HEK293 (cell line): ENCODE measurements at regions not wholly inside any gene's neighbourhood (a gene's known extent, or its start where the extent isn't known, plus 50 kb on each side); places are given as distances from the start of the nearest gene placed in this dataset.

Source experiments
- OVOL3 ChIP-seq: fragments of 450-650 bp; formaldehyde crosslinking; IDR thresholded peaks from 2 replicates; pipeline ENCODE4 v1.5.1; 2016; ENCODE audit warnings: missing biosample characterization, missing genetic modification characterization
- ZBTB48 ChIP-seq: fragments of 450-650 bp; formaldehyde crosslinking; IDR thresholded peaks from 2 replicates; pipeline ENCODE4 v1.5.1; 2016; ENCODE audit warnings: missing biosample characterization, missing genetic modification characterization
- ZNF10 ChIP-seq: fragments of 450-650 bp; formaldehyde crosslinking; IDR thresholded peaks from 2 replicates; pipeline ENCODE4 v1.5.1; 2017; ENCODE audit warnings: missing biosample characterization, missing genetic modification characterization
- ZNF324 ChIP-seq: fragments of 450-650 bp; formaldehyde crosslinking; IDR thresholded peaks from 2 replicates; pipeline ENCODE4 v1.5.1; 2016; ENCODE audit warnings: missing biosample characterization, missing genetic modification characterization
- ZNF558 ChIP-seq: fragments of 450-650 bp; formaldehyde crosslinking; IDR thresholded peaks from 2 replicates; pipeline ENCODE4 v1.5.1; 2016; ENCODE audit warnings: missing biosample characterization, missing genetic modification characterization
- TF ChIP-seq, protein P1 (sequence below): fragments of 450-650 bp; formaldehyde crosslinking; IDR thresholded peaks from 2 replicates; pipeline ENCODE4 v1.5.1; 2016; ENCODE audit warnings: missing biosample characterization, missing genetic modification characterization
- TF ChIP-seq, protein P2 (sequence below): fragments of 450-650 bp; formaldehyde crosslinking; IDR thresholded peaks from 2 replicates; pipeline ENCODE4; 2016; ENCODE audit warnings: missing biosample characterization, missing genetic modification characterization
- TF ChIP-seq, protein P3 (sequence below): fragments of 450-650 bp; formaldehyde crosslinking; IDR thresholded peaks from 2 replicates; pipeline ENCODE4 v1.5.1; 2016; ENCODE audit warnings: missing biosample characterization, missing genetic modification characterization
- TF ChIP-seq, protein P4 (sequence below): fragments of 450-650 bp; formaldehyde crosslinking; IDR thresholded peaks from 2 replicates; pipeline ENCODE4 v1.5.1; 2017; ENCODE audit warnings: missing biosample characterization, mild to moderate bottlenecking, missing genetic modification characterization, moderate library complexity

DNA sequence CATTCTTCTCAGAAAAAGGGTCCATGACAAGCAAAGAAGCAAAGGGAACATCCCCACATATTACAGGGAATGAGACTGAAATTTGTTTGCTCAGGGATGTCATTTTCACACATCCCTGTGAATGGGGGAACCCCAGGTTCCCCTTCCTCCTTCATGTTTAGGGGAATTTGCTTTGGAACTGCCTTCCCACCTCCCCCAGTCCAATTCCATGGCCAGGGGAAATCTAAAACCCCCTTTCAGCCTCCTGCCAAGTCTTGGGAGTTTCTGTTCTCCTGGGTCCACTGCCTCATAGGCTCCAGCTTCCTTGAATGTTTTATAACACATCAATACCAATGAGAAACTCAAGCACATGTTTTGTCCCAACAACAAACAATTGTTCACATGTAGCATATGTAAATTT is 297.5 kb upstream of the CTNNB1 start:
- TF ChIP-seq, protein P1, sequence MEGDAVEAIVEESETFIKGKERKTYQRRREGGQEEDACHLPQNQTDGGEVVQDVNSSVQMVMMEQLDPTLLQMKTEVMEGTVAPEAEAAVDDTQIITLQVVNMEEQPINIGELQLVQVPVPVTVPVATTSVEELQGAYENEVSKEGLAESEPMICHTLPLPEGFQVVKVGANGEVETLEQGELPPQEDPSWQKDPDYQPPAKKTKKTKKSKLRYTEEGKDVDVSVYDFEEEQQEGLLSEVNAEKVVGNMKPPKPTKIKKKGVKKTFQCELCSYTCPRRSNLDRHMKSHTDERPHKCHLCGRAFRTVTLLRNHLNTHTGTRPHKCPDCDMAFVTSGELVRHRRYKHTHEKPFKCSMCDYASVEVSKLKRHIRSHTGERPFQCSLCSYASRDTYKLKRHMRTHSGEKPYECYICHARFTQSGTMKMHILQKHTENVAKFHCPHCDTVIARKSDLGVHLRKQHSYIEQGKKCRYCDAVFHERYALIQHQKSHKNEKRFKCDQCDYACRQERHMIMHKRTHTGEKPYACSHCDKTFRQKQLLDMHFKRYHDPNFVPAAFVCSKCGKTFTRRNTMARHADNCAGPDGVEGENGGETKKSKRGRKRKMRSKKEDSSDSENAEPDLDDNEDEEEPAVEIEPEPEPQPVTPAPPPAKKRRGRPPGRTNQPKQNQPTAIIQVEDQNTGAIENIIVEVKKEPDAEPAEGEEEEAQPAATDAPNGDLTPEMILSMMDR (tag by site-specific recombination): no peak
- TF ChIP-seq ZBTB48 (tag by site-specific recombination): no peak
- TF ChIP-seq ZNF10 (tag by site-specific recombination): no peak
- TF ChIP-seq, protein P2, sequence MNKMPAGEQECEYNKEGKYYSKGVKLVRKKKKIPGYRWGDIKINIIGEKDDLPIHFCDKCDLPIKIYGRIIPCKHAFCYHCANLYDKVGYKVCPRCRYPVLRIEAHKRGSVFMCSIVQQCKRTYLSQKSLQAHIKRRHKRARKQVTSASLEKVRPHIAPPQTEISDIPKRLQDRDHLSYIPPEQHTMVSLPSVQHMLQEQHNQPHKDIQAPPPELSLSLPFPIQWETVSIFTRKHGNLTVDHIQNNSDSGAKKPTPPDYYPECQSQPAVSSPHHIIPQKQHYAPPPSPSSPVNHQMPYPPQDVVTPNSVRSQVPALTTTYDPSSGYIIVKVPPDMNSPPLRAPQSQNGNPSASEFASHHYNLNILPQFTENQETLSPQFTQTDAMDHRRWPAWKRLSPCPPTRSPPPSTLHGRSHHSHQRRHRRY (tag by site-specific recombination): no peak
- no peak for TF ChIP-seq ZNF324 (tag by site-specific recombination)
- TF ChIP-seq, protein P3, sequence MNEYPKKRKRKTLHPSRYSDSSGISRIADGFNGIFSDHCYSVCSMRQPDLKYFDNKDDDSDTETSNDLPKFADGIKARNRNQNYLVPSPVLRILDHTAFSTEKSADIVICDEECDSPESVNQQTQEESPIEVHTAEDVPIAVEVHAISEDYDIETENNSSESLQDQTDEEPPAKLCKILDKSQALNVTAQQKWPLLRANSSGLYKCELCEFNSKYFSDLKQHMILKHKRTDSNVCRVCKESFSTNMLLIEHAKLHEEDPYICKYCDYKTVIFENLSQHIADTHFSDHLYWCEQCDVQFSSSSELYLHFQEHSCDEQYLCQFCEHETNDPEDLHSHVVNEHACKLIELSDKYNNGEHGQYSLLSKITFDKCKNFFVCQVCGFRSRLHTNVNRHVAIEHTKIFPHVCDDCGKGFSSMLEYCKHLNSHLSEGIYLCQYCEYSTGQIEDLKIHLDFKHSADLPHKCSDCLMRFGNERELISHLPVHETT (tag by site-specific recombination): no peak
- TF ChIP-seq, protein P4, sequence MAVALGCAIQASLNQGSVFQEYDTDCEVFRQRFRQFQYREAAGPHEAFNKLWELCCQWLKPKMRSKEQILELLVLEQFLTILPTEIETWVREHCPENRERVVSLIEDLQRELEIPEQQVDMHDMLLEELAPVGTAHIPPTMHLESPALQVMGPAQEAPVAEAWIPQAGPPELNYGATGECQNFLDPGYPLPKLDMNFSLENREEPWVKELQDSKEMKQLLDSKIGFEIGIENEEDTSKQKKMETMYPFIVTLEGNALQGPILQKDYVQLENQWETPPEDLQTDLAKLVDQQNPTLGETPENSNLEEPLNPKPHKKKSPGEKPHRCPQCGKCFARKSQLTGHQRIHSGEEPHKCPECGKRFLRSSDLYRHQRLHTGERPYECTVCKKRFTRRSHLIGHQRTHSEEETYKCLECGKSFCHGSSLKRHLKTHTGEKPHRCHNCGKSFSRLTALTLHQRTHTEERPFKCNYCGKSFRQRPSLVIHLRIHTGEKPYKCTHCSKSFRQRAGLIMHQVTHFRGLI: no peak
- no peak for TF ChIP-seq ZNF558 (tag by site-specific recombination)
- no peak for TF ChIP-seq OVOL3
